WTC11 (cell line): ENCODE measurements at regions not wholly inside any gene's neighbourhood (a gene's known extent, or its start where the extent isn't known, plus 50 kb on each side); places are given as distances from the start of the nearest gene placed in this dataset.
"Not testable (repeated sequence)": the region's sequence is repeated elsewhere in the genome, so short reads cannot be mapped to it uniquely, and the experiment has no call there.

Experiments used
- ATAC-seq: fragments of 200-7000 bp; cut with Tn5 transposase; 2 replicates; pipeline ENCODE4 v1.10.0; 2021; ENCODE audit warnings: mild to moderate bottlenecking, moderate library complexity
- CTCF ChIA-PET: fragments of 300-600 bp; sonication (Branson Sonifier 250); formaldehyde crosslinking; loops from one replicate; lab custom pipeline; 2021; ENCODE audit warnings: antibody characterized with exemption; lab: Charles Lee
- POLR2A ChIA-PET: fragments of 350-600 bp; sonication (Branson Sonifier 250); formaldehyde crosslinking; loops from one replicate; lab custom pipeline; 2021; ENCODE audit warnings: antibody characterized with exemption; lab: Charles Lee
- DNase-seq: peaks from one replicate; pipeline ENCODE4 v3.0.0; 2021; ENCODE audit warnings: low spot score
- H3K27ac Mint-ChIP-seq: 2 replicates; pipeline ENCODE4 v1.8.0; 2021; ENCODE audit warnings: mixed read lengths
- H3K27me3 Mint-ChIP-seq: 2 replicates; pipeline ENCODE4 v1.8.0; 2021; ENCODE audit warnings: low read depth, mild to moderate bottlenecking, moderate library complexity, mixed read lengths
- H3K36me3 Mint-ChIP-seq: 2 replicates; pipeline ENCODE4 v1.8.0; 2021; ENCODE audit warnings: mixed read lengths
- H3K4me1 Mint-ChIP-seq: 2 replicates; pipeline ENCODE4 v1.8.0; 2022; ENCODE audit warnings: mixed read lengths
- H3K4me3 Mint-ChIP-seq: 2 replicates; pipeline ENCODE4 v1.8.0; 2021; ENCODE audit warnings: mild to moderate bottlenecking, moderate library complexity, mixed read lengths
- H3K9me3 Mint-ChIP-seq: 2 replicates; pipeline ENCODE4 v1.8.0; 2021; ENCODE audit warnings: mixed read lengths
- CREB1 ChIP-seq: sonication (generic); formaldehyde crosslinking; IDR thresholded peaks from 2 replicates; pipeline ENCODE4 v1.8.0; 2023; ENCODE audit warnings: mild to moderate bottlenecking, missing genetic modification reagents
- ELF4 ChIP-seq: sonication (generic); formaldehyde crosslinking; IDR thresholded peaks from 2 replicates; pipeline ENCODE4 v1.8.1; 2022; ENCODE audit warnings: low read depth, mild to moderate bottlenecking, moderate library complexity, missing genetic modification reagents
- FOXP1 ChIP-seq: sonication (generic); formaldehyde crosslinking; IDR thresholded peaks from 2 replicates; pipeline ENCODE4 v1.8.0; 2022; ENCODE audit warnings: missing genetic modification reagents, mild to moderate bottlenecking, moderate library complexity, borderline replicate concordance
- HMGA2 ChIP-seq: fragments of 250-450 bp; sonication (Bioruptor Pico); IDR thresholded peaks from 2 replicates; pipeline ENCODE4 v1.4.0; 2021; ENCODE audit warnings: mild to moderate bottlenecking, moderate library complexity
- JAZF1 ChIP-seq: fragments of 250-450 bp; sonication (Bioruptor Pico); IDR thresholded peaks from 2 replicates; pipeline ENCODE4 v1.9.0; 2021; ENCODE audit warnings: moderate library complexity, mild to moderate bottlenecking, inconsistent platforms
- MXD4 ChIP-seq: fragments of 250-450 bp; sonication (Bioruptor Pico); IDR thresholded peaks from 2 replicates; pipeline ENCODE4 v1.8.0; 2021; ENCODE audit warnings: mild to moderate bottlenecking, moderate library complexity, borderline replicate concordance
- SOX15 ChIP-seq: fragments of 250-450 bp; sonication (Bioruptor Pico); IDR thresholded peaks from 2 replicates; pipeline ENCODE4 v1.9.0; 2021; ENCODE audit warnings: mild to moderate bottlenecking
- TF ChIP-seq, protein P1 (sequence below): sonication (generic); formaldehyde crosslinking; IDR thresholded peaks from 2 replicates; pipeline ENCODE4 v1.8.0; 2022; ENCODE audit warnings: mild to moderate bottlenecking, missing genetic modification reagents
- TF ChIP-seq, protein P2 (sequence below): sonication (generic); formaldehyde crosslinking; IDR thresholded peaks from 2 replicates; pipeline ENCODE4 v1.8.1; 2023; ENCODE audit warnings: mild to moderate bottlenecking, missing genetic modification reagents
- TF ChIP-seq, protein P3 (sequence below): fragments of 250-450 bp; sonication (Bioruptor Pico); IDR thresholded peaks from 2 replicates; pipeline ENCODE4 v1.8.0; 2021; ENCODE audit warnings: mild to moderate bottlenecking
- TF ChIP-seq, protein P4 (sequence below): sonication (generic); formaldehyde crosslinking; IDR thresholded peaks from 2 replicates; pipeline ENCODE4 v1.8.1; 2022; ENCODE audit warnings: mild to moderate bottlenecking, moderate library complexity, missing genetic modification reagents
- TF ChIP-seq, protein P5 (sequence below): fragments of 250-450 bp; sonication (Bioruptor Pico); conservative IDR thresholded peaks from 2 replicates; pipeline ENCODE4 v1.9.0; 2021; ENCODE audit warnings: mild to moderate bottlenecking
- TF ChIP-seq, protein P6 (sequence below): sonication (generic); formaldehyde crosslinking; IDR thresholded peaks from 2 replicates; pipeline ENCODE4 v1.8.1; 2022; ENCODE audit warnings: low read depth, missing genetic modification reagents, borderline replicate concordance
- TF ChIP-seq, protein P7 (sequence below): fragments of 250-450 bp; sonication (Bioruptor Pico); IDR thresholded peaks from 2 replicates; pipeline ENCODE4 v1.9.0; 2021; ENCODE audit warnings: moderate library complexity, mild to moderate bottlenecking, inconsistent platforms, borderline replicate concordance

DNA sequence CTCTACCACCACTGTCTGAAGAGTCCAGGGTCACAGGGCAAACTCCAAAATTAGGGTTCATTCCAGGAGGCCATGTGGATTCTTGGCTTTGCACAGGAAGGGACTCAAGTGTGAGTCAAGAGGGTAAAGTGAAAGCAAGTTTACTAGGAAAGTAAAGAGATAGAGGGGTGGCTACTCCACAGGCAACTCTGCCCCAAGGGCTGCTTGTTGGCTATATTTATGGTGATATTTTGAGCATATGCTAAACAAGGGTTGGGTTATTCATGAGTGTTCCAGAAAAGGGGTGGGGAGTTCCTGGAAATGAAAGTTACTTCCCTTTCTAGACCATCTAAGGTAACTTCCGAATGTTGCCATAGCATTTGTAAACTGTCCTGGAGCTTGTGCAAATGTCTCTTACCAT, 1222.0 kb upstream of the TENM3 start:
- no peak for ATAC-seq
- no peaks in the 10 kb centered on the region for H3K36me3 Mint-ChIP-seq
- POLR2A ChIA-PET: no interaction called here
- TF ChIP-seq MXD4 (CRISPR knock-in tag) (no peak), CREB1 (no peak), FOXP1 (CRISPR knock-in tag) (no peak), JAZF1 (CRISPR knock-in tag) (no peak), ELF4 (CRISPR knock-in tag) (no peak), HMGA2 (CRISPR knock-in tag) (no peak), SOX15 (CRISPR knock-in tag) (no peak)
- TF ChIP-seq, protein P1, sequence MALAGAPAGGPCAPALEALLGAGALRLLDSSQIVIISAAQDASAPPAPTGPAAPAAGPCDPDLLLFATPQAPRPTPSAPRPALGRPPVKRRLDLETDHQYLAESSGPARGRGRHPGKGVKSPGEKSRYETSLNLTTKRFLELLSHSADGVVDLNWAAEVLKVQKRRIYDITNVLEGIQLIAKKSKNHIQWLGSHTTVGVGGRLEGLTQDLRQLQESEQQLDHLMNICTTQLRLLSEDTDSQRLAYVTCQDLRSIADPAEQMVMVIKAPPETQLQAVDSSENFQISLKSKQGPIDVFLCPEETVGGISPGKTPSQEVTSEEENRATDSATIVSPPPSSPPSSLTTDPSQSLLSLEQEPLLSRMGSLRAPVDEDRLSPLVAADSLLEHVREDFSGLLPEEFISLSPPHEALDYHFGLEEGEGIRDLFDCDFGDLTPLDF (CRISPR knock-in tag): no peak
- TF ChIP-seq, protein P2, sequence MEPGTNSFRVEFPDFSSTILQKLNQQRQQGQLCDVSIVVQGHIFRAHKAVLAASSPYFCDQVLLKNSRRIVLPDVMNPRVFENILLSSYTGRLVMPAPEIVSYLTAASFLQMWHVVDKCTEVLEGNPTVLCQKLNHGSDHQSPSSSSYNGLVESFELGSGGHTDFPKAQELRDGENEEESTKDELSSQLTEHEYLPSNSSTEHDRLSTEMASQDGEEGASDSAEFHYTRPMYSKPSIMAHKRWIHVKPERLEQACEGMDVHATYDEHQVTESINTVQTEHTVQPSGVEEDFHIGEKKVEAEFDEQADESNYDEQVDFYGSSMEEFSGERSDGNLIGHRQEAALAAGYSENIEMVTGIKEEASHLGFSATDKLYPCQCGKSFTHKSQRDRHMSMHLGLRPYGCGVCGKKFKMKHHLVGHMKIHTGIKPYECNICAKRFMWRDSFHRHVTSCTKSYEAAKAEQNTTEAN: no peak
- TF ChIP-seq, protein P3, sequence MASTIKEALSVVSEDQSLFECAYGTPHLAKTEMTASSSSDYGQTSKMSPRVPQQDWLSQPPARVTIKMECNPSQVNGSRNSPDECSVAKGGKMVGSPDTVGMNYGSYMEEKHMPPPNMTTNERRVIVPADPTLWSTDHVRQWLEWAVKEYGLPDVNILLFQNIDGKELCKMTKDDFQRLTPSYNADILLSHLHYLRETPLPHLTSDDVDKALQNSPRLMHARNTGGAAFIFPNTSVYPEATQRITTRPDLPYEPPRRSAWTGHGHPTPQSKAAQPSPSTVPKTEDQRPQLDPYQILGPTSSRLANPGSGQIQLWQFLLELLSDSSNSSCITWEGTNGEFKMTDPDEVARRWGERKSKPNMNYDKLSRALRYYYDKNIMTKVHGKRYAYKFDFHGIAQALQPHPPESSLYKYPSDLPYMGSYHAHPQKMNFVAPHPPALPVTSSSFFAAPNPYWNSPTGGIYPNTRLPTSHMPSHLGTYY (CRISPR knock-in tag): no peak
- TF ChIP-seq, protein P4, sequence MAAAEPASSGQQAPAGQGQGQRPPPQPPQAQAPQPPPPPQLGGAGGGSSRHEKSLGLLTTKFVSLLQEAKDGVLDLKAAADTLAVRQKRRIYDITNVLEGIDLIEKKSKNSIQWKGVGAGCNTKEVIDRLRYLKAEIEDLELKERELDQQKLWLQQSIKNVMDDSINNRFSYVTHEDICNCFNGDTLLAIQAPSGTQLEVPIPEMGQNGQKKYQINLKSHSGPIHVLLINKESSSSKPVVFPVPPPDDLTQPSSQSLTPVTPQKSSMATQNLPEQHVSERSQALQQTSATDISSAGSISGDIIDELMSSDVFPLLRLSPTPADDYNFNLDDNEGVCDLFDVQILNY (CRISPR knock-in tag): no peak
- TF ChIP-seq, protein P5, sequence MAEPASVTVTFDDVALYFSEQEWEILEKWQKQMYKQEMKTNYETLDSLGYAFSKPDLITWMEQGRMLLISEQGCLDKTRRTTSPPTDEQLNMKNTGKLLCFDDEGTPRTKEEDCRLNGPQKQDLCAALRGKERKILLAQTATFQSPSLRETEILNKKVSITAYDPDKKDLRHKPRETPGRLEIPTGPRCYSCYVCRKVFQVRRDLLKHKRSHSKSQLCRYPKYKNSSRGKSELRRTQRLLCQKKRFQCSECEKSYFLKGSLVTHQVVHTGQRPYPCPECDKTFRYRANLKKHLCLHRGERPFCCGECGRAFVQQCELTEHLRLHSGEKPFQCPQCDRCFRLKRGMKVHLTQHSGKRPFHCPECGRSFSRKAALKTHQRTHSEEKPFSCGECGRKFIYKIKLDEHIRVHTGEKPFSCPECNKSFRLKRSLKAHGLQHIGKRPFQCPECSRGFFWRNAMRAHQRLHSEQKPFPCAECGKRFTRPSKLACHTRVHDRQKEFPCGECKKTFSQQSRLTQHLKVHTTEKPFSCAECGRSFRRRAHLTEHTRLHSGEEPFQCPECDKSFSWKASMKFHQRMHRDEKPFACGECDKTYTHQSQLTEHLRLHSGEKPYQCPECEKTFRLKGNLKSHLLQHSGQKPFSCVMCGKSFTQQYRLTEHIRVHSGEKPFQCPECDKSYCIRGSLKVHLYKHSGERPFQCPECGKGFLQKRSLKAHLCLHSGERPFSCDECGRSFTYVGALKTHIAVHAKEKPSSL (CRISPR knock-in tag): no peak
- TF ChIP-seq, protein P6, sequence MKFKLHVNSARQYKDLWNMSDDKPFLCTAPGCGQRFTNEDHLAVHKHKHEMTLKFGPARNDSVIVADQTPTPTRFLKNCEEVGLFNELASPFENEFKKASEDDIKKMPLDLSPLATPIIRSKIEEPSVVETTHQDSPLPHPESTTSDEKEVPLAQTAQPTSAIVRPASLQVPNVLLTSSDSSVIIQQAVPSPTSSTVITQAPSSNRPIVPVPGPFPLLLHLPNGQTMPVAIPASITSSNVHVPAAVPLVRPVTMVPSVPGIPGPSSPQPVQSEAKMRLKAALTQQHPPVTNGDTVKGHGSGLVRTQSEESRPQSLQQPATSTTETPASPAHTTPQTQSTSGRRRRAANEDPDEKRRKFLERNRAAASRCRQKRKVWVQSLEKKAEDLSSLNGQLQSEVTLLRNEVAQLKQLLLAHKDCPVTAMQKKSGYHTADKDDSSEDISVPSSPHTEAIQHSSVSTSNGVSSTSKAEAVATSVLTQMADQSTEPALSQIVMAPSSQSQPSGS: no peak
- TF ChIP-seq, protein P7, sequence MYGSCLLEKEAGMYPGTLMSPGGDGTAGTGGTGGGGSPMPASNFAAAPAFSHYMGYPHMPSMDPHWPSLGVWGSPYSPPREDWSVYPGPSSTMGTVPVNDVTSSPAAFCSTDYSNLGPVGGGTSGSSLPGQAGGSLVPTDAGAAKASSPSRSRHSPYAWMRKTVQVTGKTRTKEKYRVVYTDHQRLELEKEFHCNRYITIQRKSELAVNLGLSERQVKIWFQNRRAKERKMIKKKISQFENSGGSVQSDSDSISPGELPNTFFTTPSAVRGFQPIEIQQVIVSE (CRISPR knock-in tag): no peak
- peaks cover 20% of the 10 kb centered on the region for H3K9me3 Mint-ChIP-seq
- H3K27ac Mint-ChIP-seq: no peak overlapping the region
- H3K27me3 Mint-ChIP-seq: no peaks in the 10 kb centered on the region
- H3K4me3 Mint-ChIP-seq: no peak overlapping the region
- no peak for DNase-seq
- CTCF ChIA-PET: no interaction called here
- H3K4me1 Mint-ChIP-seq: peaks cover 12% of the 10 kb centered on the region

DNA sequence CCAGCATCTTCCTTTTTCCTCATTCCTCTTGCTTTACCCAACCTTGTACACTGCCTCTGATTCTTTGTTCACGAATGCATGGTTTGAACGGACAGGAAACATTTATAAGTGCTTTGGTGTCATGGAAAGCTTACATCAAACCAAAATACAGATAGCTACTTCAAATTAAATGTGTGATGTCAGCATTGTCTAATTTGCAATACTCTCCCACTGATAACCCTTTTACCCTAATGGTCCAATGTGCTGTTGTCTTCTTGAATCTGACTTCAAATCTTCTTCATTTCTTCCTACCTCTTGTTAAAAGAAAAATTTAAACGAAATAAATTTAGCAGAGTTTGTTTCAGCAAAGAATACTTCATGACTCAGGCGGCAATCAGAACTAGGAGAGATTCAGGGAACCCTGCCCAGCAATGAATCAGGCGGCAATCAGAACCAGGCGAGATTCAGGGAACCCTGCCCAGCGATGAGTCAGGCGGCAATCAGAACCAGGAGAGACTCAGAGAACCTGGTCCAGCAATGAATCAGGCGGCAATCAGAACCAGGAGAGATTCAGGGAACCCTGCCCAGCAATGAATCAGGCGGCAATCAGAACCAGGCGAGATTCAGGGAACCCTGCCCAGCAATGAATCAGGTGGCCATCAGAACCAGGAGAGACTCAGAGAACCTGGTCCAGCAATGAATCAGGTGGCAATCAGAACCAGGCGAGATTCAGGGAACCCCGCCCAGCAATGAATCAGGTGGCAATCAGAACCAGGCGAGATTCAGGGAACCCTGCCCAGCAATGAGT, 1212.9 kb upstream of the TENM3 start:
- H3K27me3 Mint-ChIP-seq, DNase-seq, H3K4me3 Mint-ChIP-seq, ATAC-seq, CTCF ChIA-PET, POLR2A ChIA-PET, H3K27ac Mint-ChIP-seq, H3K4me1 Mint-ChIP-seq: not testable (repeated sequence)
- H3K36me3 Mint-ChIP-seq: peaks cover 11% of the 10 kb centered on the region
- peaks cover 14% of the 10 kb centered on the region for H3K9me3 Mint-ChIP-seq
